Adrenal gland (tissue), 5 donors: ENCODE measurements at regions not wholly inside any gene's neighbourhood (a gene's known extent, or its start where the extent isn't known, plus 50 kb on each side); places are given as distances from the start of the nearest gene placed in this dataset.

ENCODE experiments used
- CTCF ChIP-seq, 6 experiments: fragments of 450-650 bp in 4 of 6; fragments of 200-600 bp in 2 of 6; sonication (generic) in 1 of 6; IDR thresholded peaks; 1 replicate in 5 of 6; 2 replicates in 1 of 6; pipeline versions ENCODE4 v1.5.1 to v1.8.0; 2016 to 2021; ENCODE audit warnings: antibody characterized with exemption in 6 of 6, mild to moderate bottlenecking in 2 of 6, moderate library complexity in 1 of 6
- POLR2A ChIP-seq, 2 donors: fragments of 450-650 bp; IDR thresholded peaks; one replicate each; pipeline ENCODE4 v1.6.1; 2017; ENCODE audit warnings: antibody characterized with exemption in 2 of 2, mild to moderate bottlenecking in 2 of 2, moderate library complexity in 1 of 2
- donor health status: DM: no; HTN: no; CAD: no.

- no peak for TF ChIP-seq CTCF (IDR thresholded peaks at IDR 0.05)
- TF ChIP-seq POLR2A (IDR thresholded peaks at IDR 0.05) = no peak
Observed at GRCh38 chr7:4436936-4437335, 245.2 kb upstream of the FOXK1 start.
